ENCODE measurements at regions not wholly inside any gene's neighbourhood (a gene's known extent, or its start where the extent isn't known, plus 50 kb on each side); places are given as distances from the start of the nearest gene placed in this dataset.
"Not testable (repeated sequence)": the region's sequence is repeated elsewhere in the genome, so short reads cannot be mapped to it uniquely, and the experiment has no call there.

- TF ChIP-seq, protein P1, sequence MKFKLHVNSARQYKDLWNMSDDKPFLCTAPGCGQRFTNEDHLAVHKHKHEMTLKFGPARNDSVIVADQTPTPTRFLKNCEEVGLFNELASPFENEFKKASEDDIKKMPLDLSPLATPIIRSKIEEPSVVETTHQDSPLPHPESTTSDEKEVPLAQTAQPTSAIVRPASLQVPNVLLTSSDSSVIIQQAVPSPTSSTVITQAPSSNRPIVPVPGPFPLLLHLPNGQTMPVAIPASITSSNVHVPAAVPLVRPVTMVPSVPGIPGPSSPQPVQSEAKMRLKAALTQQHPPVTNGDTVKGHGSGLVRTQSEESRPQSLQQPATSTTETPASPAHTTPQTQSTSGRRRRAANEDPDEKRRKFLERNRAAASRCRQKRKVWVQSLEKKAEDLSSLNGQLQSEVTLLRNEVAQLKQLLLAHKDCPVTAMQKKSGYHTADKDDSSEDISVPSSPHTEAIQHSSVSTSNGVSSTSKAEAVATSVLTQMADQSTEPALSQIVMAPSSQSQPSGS (IDR thresholded peaks at IDR 0.05; ENCODE audit: low read length), result no peak
- TF ChIP-seq SRF (IDR thresholded peaks at IDR 0.05; ENCODE audit: low read depth, low read length) (no peak), CHD1 (IDR thresholded peaks at IDR 0.05; ENCODE audit: low read depth, low read length) (no peak), KDM1A (IDR thresholded peaks at IDR 0.05; ENCODE audit: borderline replicate concordance, low read length) (no peak), SIRT6 (IDR thresholded peaks at IDR 0.05; ENCODE audit: low read length) (no peak), JUN (IDR thresholded peaks at IDR 0.05; ENCODE audit: low read depth, low read length) (no peak), RXRA (IDR thresholded peaks at IDR 0.05; ENCODE audit: insufficient read depth, low read depth, low read length) (no peak), PHF8 (conservative IDR thresholded peaks at IDR 0.05; ENCODE audit: low read depth, low read length) (no peak), POLR2AphosphoS5 (IDR thresholded peaks at IDR 0.05; ENCODE audit: low read depth, low read length) (no peak)
Measured at GRCh38 chr16:17002565-17002964, 468.2 kb downstream of the XYLT1 start (continued).

DNA sequence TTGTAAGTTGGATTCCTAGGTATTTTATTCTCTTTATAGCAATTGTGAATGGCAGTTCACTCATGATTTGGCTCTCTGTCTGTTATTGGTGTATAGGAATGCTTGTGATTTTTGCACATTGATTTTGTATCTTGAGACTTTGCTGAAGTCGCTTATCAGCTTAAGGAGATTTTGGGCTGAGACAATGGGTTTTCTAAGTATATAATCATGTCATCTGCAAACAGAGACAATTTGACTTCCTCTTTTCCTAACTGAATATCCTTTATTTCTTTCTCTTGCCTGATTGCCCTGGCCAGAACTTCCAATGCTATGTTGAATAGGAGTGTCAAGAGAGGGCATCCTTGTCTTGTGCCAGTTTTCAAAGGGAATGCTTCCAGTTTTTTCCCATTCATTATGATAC is 464.8 kb downstream of the XYLT1 start:
- H3K23me2 ChIP-seq (ENCODE audit: low read depth, low read length); H4K8ac ChIP-seq (ENCODE audit: extremely low read depth, insufficient read depth, low read length); H3K4ac ChIP-seq (replicated peaks; ENCODE audit: insufficient read length, low read depth, low read length); H2BK20ac ChIP-seq (ENCODE audit: low read length); H4K20me1 ChIP-seq (replicated peaks in 1 of 2; ENCODE audit: control insufficient read depth in 1 of 2, insufficient read depth in 2 of 2, low read length in 2 of 2); H4K5ac ChIP-seq (ENCODE audit: insufficient read length, low read depth, low read length); H3K9me3 ChIP-seq (ENCODE audit: insufficient read depth in 2 of 2, low read depth in 1 of 2, low read length in 1 of 2); H3K23ac ChIP-seq (ENCODE audit: insufficient read length); H3K9ac ChIP-seq (replicated peaks in 1 of 4; ENCODE audit: extremely low read depth in 1 of 4, low read depth in 3 of 4, low read length in 3 of 4); H3K14ac ChIP-seq (ENCODE audit: insufficient read length); H3K4me2 ChIP-seq (ENCODE audit: insufficient read depth in 1 of 2, low read depth in 2 of 2, low read length in 2 of 2); H3K79me1 ChIP-seq (ENCODE audit: low read depth, low read length); H3K36me3 ChIP-seq (ENCODE audit: control insufficient read depth in 2 of 4, insufficient read depth in 4 of 4, low read length in 3 of 4); H3K4me3 ChIP-seq (ENCODE audit: extremely low read depth in 1 of 4, insufficient read depth in 2 of 4, low read depth in 3 of 4, low read length in 4 of 4); H2BK5ac ChIP-seq (ENCODE audit: low read depth, low read length); POLR2A ChIA-PET (ENCODE audit: partially characterized antibody); H3K27ac ChIP-seq (ENCODE audit: low read depth, low read length); H2BK120ac ChIP-seq (replicated peaks; ENCODE audit: low read depth, low read length); H3K56ac ChIP-seq (replicated peaks; ENCODE audit: insufficient read length, low read depth, low read length); H2BK15ac ChIP-seq (ENCODE audit: low read length); H3K27me3 ChIP-seq (replicated peaks in 1 of 4; ENCODE audit: control insufficient read depth in 3 of 4, extremely low read depth in 1 of 4, insufficient read depth in 3 of 4, low read length in 3 of 4); DNase-seq (ENCODE audit: low read depth in 1 of 2, low spot score in 2 of 2); FAIRE-seq; H4K91ac ChIP-seq (replicated peaks; ENCODE audit: insufficient read length, low read length); H3K18ac ChIP-seq (ENCODE audit: extremely low read depth, low read length); H2AK5ac ChIP-seq (ENCODE audit: low read depth, low read length); H2AFZ ChIP-seq (ENCODE audit: low read length); H2BK12ac ChIP-seq (ENCODE audit: low read depth, low read length); H3K79me2 ChIP-seq (ENCODE audit: control insufficient read depth in 1 of 2, insufficient read depth in 2 of 2, low read length in 2 of 2); H3K4me1 ChIP-seq (replicated peaks in 1 of 4; ENCODE audit: control insufficient read depth in 3 of 4, insufficient read depth in 4 of 4, low read length in 3 of 4): not testable (repeated sequence)
- WGBS, 2 experiments (ENCODE audit: extremely low coverage in 1 of 2, insufficient coverage in 1 of 2, insufficient read length in 1 of 2, insufficient replicate concordance in 2 of 2, low coverage in 1 of 2, low lambda C conversion rate in 2 of 2, missing lambda C conversion rate in 1 of 2), result 72% methylated on average over 1 of the region's 1 CpG; no CpG with 5 or more reads in 1 of the 2 experiments
- CTCF ChIA-PET (ENCODE audit: partially characterized antibody), result interaction anchor here (1.3 kb wide), 1 partner anchor 129 kb away, joined by 3 read pairs; no protein-coding TSS in a partner anchor

Measured in H1 (cell line).